Hepatocyte (in vitro differentiated cells): ENCODE measurements at regions not wholly inside any gene's neighbourhood (a gene's known extent, or its start where the extent isn't known, plus 50 kb on each side); places are given as distances from the start of the nearest gene placed in this dataset.

Experiments
- EZH2 ChIP-seq: fragments of 200-600 bp; sonication (generic); IDR thresholded peaks from 2 replicates; pipeline ENCODE4 v1.6.1; 2016; ENCODE audit warnings: antibody characterized with exemption, mild to moderate bottlenecking, borderline replicate concordance
- TF ChIP-seq, protein P1 (sequence below): fragments of 200-600 bp; sonication (generic); IDR thresholded peaks from 2 replicates; pipeline ENCODE4 v1.5.1; 2016; ENCODE audit warnings: antibody characterized with exemption, mild to moderate bottlenecking; ENCODE audit not compliant: poor library complexity

DNA sequence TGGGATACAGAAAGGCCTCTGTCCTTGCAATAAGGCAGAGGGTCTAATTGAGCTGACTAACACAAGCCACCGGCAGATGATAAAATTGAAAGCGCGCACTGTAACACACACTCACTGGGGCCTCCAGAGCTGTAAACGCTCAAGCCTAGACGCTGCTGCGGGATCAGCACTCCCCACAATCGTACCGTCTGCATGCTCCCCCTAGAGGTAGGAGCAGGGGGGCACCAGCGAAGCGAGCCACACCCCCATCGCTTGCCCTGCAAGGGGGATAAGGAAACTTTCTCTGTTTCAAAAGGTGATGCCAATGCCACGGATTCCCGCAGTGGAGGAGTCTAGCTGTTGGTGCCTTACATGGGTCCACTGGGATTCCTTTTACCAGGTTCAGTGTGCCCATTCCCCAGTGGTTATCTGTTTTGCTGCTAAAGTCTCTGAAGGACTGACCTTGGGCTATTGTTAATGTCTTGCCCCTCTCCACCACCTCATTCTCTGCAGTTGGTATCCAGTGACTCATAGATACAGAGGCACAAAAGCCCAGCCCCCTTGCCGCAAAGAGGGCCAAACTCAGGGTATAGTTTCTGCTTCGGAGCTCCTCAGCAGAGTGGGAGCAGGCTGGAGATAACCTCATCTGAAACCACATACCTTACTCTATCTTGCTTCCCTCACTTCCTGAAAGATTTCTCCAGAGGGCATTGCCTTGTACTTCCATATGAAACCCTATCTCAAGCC, 139.3 kb upstream of the KBTBD8 start:
- TF ChIP-seq EZH2: no peak
- TF ChIP-seq, protein P1, sequence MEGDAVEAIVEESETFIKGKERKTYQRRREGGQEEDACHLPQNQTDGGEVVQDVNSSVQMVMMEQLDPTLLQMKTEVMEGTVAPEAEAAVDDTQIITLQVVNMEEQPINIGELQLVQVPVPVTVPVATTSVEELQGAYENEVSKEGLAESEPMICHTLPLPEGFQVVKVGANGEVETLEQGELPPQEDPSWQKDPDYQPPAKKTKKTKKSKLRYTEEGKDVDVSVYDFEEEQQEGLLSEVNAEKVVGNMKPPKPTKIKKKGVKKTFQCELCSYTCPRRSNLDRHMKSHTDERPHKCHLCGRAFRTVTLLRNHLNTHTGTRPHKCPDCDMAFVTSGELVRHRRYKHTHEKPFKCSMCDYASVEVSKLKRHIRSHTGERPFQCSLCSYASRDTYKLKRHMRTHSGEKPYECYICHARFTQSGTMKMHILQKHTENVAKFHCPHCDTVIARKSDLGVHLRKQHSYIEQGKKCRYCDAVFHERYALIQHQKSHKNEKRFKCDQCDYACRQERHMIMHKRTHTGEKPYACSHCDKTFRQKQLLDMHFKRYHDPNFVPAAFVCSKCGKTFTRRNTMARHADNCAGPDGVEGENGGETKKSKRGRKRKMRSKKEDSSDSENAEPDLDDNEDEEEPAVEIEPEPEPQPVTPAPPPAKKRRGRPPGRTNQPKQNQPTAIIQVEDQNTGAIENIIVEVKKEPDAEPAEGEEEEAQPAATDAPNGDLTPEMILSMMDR: no peak
